ENCODE measurements at regions not wholly inside any gene's neighbourhood (a gene's known extent, or its start where the extent isn't known, plus 50 kb on each side); places are given as distances from the start of the nearest gene placed in this dataset.

DNA sequence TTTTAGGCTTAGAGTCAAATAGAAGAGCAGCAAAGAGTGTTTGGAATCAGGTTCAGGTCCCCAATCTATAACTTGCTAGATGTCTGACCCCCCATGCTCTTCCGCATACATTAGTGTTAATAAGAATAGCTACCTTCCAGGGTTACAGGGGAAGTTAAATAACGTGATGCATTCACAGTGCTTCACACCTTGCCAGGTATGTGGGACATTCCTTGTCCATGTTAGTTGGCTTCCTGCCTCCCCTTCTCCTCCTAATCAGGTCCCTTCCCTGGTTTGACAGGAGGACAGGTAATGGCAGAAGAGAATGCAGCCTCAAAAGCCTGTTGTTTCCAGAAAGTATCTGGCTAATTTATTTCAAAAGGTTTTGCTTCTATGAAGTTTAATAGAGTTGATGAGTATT is 248.7 kb downstream of the MID1IP1 start:
- H3K9me3 Mint-ChIP-seq: no peaks in the 10 kb centered on the region
- no peaks in the 10 kb centered on the region for H3K4me1 Mint-ChIP-seq (ENCODE audit: low read depth)
- ChIA-PET POLR2A (no interaction called here), CTCF (no interaction called here)
- no peak overlapping the region for H3K4me3 Mint-ChIP-seq
- intact Hi-C loops (cut with micrococcal nuclease): no loop called here
- DNase-seq (no peak), ATAC-seq (no peak)
- H3K36me3 Mint-ChIP-seq (ENCODE audit: low read depth): no peaks in the 10 kb centered on the region
- no peaks in the 10 kb centered on the region for H3K27me3 Mint-ChIP-seq
- TF ChIP-seq, protein P1, sequence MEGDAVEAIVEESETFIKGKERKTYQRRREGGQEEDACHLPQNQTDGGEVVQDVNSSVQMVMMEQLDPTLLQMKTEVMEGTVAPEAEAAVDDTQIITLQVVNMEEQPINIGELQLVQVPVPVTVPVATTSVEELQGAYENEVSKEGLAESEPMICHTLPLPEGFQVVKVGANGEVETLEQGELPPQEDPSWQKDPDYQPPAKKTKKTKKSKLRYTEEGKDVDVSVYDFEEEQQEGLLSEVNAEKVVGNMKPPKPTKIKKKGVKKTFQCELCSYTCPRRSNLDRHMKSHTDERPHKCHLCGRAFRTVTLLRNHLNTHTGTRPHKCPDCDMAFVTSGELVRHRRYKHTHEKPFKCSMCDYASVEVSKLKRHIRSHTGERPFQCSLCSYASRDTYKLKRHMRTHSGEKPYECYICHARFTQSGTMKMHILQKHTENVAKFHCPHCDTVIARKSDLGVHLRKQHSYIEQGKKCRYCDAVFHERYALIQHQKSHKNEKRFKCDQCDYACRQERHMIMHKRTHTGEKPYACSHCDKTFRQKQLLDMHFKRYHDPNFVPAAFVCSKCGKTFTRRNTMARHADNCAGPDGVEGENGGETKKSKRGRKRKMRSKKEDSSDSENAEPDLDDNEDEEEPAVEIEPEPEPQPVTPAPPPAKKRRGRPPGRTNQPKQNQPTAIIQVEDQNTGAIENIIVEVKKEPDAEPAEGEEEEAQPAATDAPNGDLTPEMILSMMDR (IDR thresholded peaks at IDR 0.05): no peak
- no peak overlapping the region for H3K27ac Mint-ChIP-seq

DNA sequence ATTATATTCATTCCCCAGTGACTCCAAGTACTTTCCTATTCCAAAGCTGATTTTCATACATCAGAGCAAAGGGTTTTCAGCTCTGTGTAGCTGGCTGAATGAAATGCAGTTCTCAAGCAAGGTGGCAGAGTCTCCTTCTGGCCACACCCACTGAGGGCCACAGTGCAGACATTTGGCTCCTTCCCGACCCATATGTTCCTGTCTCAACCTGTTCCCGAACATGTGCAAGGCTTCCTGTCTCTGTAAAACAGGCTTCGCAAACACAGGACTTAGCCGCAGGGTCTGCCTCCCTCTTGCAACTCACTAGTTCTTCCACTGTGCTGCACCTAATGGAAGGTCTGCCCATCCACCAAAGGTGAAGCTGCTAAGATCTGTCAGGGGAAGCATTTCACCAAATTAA is 249.2 kb downstream of the MID1IP1 start:
- Mint-ChIP-seq H3K36me3 (ENCODE audit: low read depth) (no peaks in the 10 kb centered on the region), H3K4me3 (no peak overlapping the region), H3K4me1 (ENCODE audit: low read depth) (no peaks in the 10 kb centered on the region), H3K9me3 (no peaks in the 10 kb centered on the region), H3K27me3 (no peaks in the 10 kb centered on the region), H3K27ac (no peak overlapping the region)
- TF ChIP-seq, protein P1 (IDR thresholded peaks at IDR 0.05): no peak
- POLR2A ChIA-PET: no interaction called here
- intact Hi-C loops (cut with micrococcal nuclease): no loop called here
- no peak for DNase-seq
- ATAC-seq: no peak
- CTCF ChIA-PET: no interaction called here

DNA sequence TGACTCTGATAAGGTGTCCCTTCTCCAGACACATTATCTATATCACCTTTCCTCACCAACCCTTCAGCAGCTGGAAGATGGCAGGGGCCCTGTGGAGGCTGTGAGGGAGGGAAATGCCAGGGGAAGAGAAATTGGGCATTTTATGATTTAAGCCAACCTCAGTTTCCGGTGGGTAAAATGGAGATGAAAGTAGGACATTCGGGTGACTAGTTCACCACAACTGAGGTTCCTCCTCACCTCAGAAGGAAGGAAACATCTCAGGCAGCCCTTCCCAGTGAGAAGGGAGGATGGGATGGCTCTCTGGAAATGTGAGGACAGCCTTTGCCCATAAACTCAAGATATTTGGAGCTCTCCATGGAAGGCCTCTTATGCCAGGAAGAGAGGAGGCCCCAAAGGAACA is 251.5 kb downstream of the MID1IP1 start:
- no peak for ATAC-seq
- H3K27me3 Mint-ChIP-seq: no peaks in the 10 kb centered on the region
- CTCF ChIA-PET: no interaction called here

DNA sequence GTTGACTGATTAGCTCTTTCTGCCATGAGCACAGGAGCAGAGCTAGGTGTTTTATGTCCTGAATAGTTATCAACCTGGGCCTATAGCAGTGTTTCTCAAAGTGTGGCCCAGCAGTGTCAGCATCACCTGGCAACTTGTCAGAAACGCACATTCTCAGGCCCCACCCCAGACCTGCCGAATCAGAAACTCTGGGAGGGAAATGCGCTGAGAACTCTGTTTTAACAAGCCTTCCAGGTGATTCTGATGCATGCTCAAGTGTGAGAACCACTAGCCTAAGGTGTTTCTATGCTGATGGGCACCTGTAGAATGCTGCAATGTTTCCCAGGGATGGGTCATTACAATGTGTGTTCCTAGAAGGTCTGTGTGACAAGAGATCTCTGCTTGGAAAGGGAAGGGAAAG is 257.5 kb downstream of the MID1IP1 start:
- intact Hi-C loops (cut with micrococcal nuclease): no loop called here
- ATAC-seq (no peak), DNase-seq (no peak)
- POLR2A ChIA-PET: no interaction called here
- Mint-ChIP-seq H3K36me3 (ENCODE audit: low read depth) (no peaks in the 10 kb centered on the region), H3K4me1 (ENCODE audit: low read depth) (no peaks in the 10 kb centered on the region), H3K4me3 (no peak overlapping the region), H3K9me3 (no peaks in the 10 kb centered on the region), H3K27me3 (no peaks in the 10 kb centered on the region), H3K27ac (no peak overlapping the region)
- TF ChIP-seq, protein P1 (IDR thresholded peaks at IDR 0.05): no peak
- CTCF ChIA-PET: no interaction called here

More for the DNA sequence above, 251.5 kb downstream of the MID1IP1 start:
- TF ChIP-seq, protein P1 (IDR thresholded peaks at IDR 0.05): no peak
- Mint-ChIP-seq H3K4me3 (no peak overlapping the region), H3K4me1 (ENCODE audit: low read depth) (no peaks in the 10 kb centered on the region), H3K9me3 (no peaks in the 10 kb centered on the region), H3K36me3 (ENCODE audit: low read depth) (no peaks in the 10 kb centered on the region), H3K27ac (no peak overlapping the region)
- DNase-seq: no peak
- POLR2A ChIA-PET: no interaction called here
- intact Hi-C loops (cut with micrococcal nuclease): no loop called here

DNA sequence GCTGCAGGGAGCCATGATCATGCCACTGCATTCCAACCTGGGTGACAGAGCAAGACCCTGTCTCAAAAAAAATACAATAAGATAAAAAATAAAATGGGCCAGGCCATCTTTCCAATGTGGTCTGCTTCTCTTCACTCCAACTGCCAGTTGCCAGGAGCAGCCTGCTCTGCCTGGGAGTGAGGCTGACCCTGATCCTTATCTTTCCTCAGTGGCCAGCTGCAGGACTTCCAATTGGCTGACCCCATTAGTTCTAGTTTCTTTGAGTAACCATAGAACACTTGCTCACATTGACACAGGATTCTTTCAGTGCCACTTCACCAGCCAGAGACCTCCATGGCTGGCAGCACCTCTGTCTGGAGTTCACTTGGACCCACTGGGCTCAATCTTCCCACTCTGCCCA is 258.6 kb downstream of the MID1IP1 start:
- H3K4me3 Mint-ChIP-seq: no peak overlapping the region
- H3K27ac Mint-ChIP-seq: no peak overlapping the region
- H3K4me1 Mint-ChIP-seq (ENCODE audit: low read depth): no peaks in the 10 kb centered on the region
- no peaks in the 10 kb centered on the region for H3K27me3 Mint-ChIP-seq
- ChIA-PET CTCF (no interaction called here), POLR2A (no interaction called here)
- TF ChIP-seq, protein P1 (IDR thresholded peaks at IDR 0.05): no peak
- DNase-seq (no peak), ATAC-seq (no peak)
- no peaks in the 10 kb centered on the region for H3K36me3 Mint-ChIP-seq (ENCODE audit: low read depth)
- H3K9me3 Mint-ChIP-seq: no peaks in the 10 kb centered on the region
- intact Hi-C loops (cut with micrococcal nuclease): no loop called here
